Gastrocnemius medialis (tissue), 4 donors: ENCODE measurements at regions not wholly inside any gene's neighbourhood (a gene's known extent, or its start where the extent isn't known, plus 50 kb on each side); places are given as distances from the start of the nearest gene placed in this dataset.

ENCODE experiments used
- CTCF ChIP-seq, 5 experiments: fragments of 450-650 bp in 3 of 5; fragments of 200-600 bp in 2 of 5; sonication (generic) in 2 of 5; IDR thresholded peaks in 4 of 5; conservative IDR thresholded peaks in 1 of 5; 1 replicate in 4 of 5; 2 replicates in 1 of 5; pipeline ENCODE4 v1.5.1; 2016 to 2019; ENCODE audit warnings: antibody characterized with exemption in 5 of 5, mild to moderate bottlenecking in 3 of 5, moderate library complexity in 3 of 5
- POLR2A ChIP-seq, 2 donors: fragments of 450-650 bp; IDR thresholded peaks; one replicate each; pipeline ENCODE4 v1.6.1; 2017; ENCODE audit warnings: antibody characterized with exemption in 2 of 2, mild to moderate bottlenecking in 2 of 2, moderate library complexity in 2 of 2

GRCh38 chr10:7471720-7472367 is 61.0 kb upstream of the SFMBT2 start:
- no peak for TF ChIP-seq CTCF (IDR thresholded peaks at IDR 0.05 in 4 of 5, conservative IDR thresholded peaks at IDR 0.05 in 1 of 5)
- TF ChIP-seq POLR2A (IDR thresholded peaks at IDR 0.05), result no peak
